GM21367 (cell line): ENCODE measurements at regions not wholly inside any gene's neighbourhood (a gene's known extent, or its start where the extent isn't known, plus 50 kb on each side); places are given as distances from the start of the nearest gene placed in this dataset.

Experiments
- ATAC-seq: cut with Tn5 transposase; IDR thresholded peaks from one replicate; pipeline ENCODE4 v1.9.1; 2021; ENCODE audit not compliant: unreplicated experiment

GRCh38 chr1:195141294-195141693, 1466.9 kb downstream of the KCNT2 start:
- no peak for ATAC-seq

- ATAC-seq, result no peak
Observed at GRCh38 chr1:195130598-195130997, 1477.6 kb downstream of the KCNT2 start.

GRCh38 chr1:195122497-195122896, 1485.7 kb downstream of the KCNT2 start:
- no peak for ATAC-seq

- no peak for ATAC-seq
Observed at GRCh38 chr1:195113471-195113870, 1494.8 kb downstream of the KCNT2 start.

GRCh38 chr1:195105773-195106172, 1502.5 kb downstream of the KCNT2 start:
- ATAC-seq, result no peak

GRCh38 chr1:195105281-195105680, 1503.0 kb downstream of the KCNT2 start:
- no peak for ATAC-seq

- no peak for ATAC-seq
Observed at GRCh38 chr1:195097316-195097715, 1510.9 kb downstream of the KCNT2 start.

- ATAC-seq, result no peak
Observed at GRCh38 chr1:195096051-195096521, 1512.2 kb downstream of the KCNT2 start.

GRCh38 chr1:195085196-195085595, 1523.0 kb downstream of the KCNT2 start:
- no peak for ATAC-seq

GRCh38 chr1:195082183-195082582, 1526.1 kb downstream of the KCNT2 start:
- ATAC-seq, result no peak

- no peak for ATAC-seq
Observed at GRCh38 chr1:195076682-195077081, 1531.6 kb downstream of the KCNT2 start.

- no peak for ATAC-seq
Observed at GRCh38 chr1:195075973-195076372, 1532.3 kb downstream of the KCNT2 start.

GRCh38 chr1:195071461-195071860, 1536.8 kb downstream of the KCNT2 start:
- no peak for ATAC-seq

GRCh38 chr1:195065437-195065836, 1542.8 kb downstream of the KCNT2 start:
- no peak for ATAC-seq

GRCh38 chr1:195064358-195064757, 1543.9 kb downstream of the KCNT2 start:
- ATAC-seq, result no peak

- ATAC-seq, result no peak
Observed at GRCh38 chr1:195054217-195054687, 1554.0 kb downstream of the KCNT2 start.

- no peak for ATAC-seq
Observed at GRCh38 chr1:195053478-195053877, 1554.8 kb downstream of the KCNT2 start.

- no peak for ATAC-seq
Observed at GRCh38 chr1:195047772-195048171, 1560.5 kb downstream of the KCNT2 start.

- ATAC-seq, result no peak
Observed at GRCh38 chr1:195045072-195045471, 1563.2 kb downstream of the KCNT2 start.

GRCh38 chr1:195030793-195031192, 1577.4 kb downstream of the KCNT2 start:
- no peak for ATAC-seq

GRCh38 chr1:195026792-195027191, 1581.4 kb downstream of the KCNT2 start:
- ATAC-seq, result no peak

- ATAC-seq, result no peak
Observed at GRCh38 chr1:195019385-195019784, 1588.9 kb downstream of the KCNT2 start.

GRCh38 chr1:195012995-195013394, 1595.2 kb downstream of the KCNT2 start:
- ATAC-seq, result no peak

GRCh38 chr1:195005338-195005737, 1602.9 kb downstream of the KCNT2 start:
- no peak for ATAC-seq
